GM18858 (cell line): ENCODE measurements at regions not wholly inside any gene's neighbourhood (a gene's known extent, or its start where the extent isn't known, plus 50 kb on each side); places are given as distances from the start of the nearest gene placed in this dataset.

Source experiments
- ATAC-seq: cut with Tn5 transposase; IDR thresholded peaks from one replicate; pipeline ENCODE4 v1.9.1; 2021; ENCODE audit not compliant: unreplicated experiment

DNA sequence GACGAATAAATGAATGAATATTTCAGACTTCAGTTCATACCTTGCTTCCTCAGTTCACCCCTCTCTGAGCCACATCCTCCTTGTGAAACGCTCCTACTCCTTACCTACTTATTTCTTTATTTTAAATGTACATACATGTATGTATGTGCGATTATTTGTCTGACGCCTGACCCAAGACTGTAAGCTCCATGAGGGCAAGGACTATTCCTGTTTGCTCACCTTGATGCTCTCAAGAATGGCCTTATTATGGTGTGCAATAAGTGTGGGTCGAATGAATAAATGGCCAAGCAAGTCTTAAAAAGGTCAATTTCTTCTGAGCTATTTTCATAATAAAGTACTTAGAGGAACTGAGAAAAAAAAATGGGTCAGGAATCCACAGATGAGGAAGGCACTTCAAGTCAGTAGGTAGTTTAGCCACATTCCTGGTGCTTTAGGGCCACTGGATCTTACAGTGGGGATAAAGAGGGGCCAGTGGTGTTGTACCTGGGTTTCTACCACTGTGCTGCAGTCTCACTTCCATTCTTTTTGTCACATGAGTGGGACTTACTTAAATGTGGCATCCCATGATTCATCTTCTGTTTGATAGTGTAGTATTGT lies 74.7 kb downstream of the SDC1 start:
- ATAC-seq: no peak

DNA sequence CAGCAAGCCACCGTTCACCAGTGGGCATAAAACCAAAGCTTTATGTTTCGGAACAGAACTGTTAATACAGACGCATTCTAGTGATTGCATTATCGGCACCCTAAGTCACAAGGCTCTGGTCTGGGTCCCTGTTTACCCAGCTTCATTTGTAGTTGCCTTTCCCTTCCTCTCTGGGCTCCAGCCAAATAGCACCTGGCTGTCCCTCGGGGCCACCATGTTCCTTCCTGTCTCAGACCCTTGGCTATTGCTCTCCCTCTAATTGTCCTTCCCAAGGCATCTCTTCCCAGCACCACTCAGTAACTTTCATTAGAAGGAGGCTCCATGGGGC lies 75.3 kb downstream of the SDC1 start:
- ATAC-seq: no peak

DNA sequence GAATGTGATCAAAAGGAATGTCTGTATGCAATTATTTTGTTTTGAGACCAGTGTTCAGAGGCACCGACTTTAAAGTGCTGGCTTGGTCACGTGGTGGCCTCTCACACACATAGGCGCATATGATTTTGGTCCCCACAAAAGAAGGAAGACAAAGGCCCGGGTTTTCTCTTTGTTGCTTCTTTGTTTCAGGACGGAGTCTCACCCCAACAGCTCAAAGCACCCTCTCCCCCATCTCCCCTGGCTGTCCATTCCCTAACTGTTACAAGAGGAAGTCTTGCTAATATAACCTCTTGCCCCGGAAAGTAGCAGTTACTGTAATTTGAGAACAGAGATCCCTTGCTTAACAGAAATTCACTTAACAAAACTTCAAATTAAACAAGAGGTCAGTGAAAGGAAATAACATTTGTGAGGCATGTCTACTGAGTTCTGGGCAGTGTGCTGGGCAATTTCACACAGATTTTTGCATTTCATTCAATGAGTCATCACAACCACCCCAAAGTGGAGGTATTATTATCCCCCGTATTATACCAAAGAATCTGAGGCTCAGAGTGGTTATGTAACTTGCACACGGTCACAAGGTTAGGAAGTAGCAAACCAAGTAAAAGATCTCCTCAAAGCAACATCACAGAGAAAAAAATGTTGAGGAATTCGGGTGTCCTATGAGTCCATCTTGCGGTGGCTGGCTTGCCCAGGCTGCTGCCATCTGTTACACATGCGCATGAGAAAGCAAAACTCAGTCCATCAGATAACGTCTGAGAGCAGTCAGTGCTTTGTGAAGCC lies 75.8 kb downstream of the SDC1 start:
- no peak for ATAC-seq

DNA sequence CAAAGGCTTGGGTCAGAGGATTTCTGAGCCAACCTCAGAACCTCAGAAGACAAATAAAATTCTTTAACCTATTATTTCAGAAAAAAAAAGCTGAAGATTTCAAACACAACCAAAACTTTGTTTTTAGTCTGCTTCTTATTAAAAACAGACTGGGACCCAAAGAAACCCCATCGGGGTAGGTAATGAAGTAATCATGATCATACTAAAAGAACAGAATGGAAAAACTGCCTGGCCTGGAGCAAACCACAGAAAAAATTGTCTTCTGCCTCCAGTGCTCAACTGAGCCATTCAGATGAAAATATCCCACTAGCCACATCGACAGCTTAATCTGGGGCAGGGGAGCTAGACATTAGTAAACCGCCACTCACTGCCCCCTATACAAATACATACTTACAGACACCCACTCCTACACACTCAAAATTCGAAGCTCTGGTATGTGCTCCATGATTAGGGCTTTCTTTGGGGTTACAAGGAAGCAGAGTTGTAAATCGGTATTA lies 76.5 kb downstream of the SDC1 start:
- no peak for ATAC-seq

DNA sequence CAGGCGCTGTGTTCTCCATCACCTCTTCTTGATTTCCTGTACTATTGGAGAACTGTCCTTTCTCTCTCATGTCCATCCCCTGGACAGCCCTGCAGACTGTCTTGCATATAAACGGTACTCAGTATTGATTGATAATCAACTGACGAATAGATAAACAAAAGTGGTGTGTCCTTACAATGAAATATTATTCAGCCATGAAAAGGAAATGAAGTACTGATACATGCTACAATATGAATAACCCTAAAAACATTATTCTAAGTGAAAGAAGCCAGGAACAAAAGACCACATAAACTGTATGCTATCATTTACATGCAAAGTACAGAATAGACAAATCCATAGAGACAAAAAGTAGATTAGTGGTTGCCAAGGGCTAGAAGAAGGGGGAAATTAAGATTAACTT lies 77.6 kb downstream of the SDC1 start:
- ATAC-seq: no peak

DNA sequence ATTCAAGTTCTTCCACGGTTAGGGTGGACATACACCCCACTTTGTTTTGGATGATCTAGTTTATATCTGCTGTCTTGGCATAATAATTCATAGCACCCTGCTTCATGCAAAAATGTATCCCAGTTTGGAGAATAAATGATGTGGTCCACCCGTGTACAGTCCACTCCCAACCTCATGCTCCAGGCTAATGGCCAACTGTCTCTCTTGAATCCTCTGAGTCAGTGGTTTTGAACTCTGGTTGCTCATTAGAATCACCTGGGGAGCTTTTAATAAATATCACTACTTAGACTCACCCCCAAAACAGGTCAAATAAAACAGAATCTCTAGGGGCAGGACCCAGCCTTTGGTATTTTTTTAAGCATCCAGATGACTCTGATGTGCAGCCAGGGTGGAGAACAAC lies 78.5 kb downstream of the SDC1 start:
- no peak for ATAC-seq

DNA sequence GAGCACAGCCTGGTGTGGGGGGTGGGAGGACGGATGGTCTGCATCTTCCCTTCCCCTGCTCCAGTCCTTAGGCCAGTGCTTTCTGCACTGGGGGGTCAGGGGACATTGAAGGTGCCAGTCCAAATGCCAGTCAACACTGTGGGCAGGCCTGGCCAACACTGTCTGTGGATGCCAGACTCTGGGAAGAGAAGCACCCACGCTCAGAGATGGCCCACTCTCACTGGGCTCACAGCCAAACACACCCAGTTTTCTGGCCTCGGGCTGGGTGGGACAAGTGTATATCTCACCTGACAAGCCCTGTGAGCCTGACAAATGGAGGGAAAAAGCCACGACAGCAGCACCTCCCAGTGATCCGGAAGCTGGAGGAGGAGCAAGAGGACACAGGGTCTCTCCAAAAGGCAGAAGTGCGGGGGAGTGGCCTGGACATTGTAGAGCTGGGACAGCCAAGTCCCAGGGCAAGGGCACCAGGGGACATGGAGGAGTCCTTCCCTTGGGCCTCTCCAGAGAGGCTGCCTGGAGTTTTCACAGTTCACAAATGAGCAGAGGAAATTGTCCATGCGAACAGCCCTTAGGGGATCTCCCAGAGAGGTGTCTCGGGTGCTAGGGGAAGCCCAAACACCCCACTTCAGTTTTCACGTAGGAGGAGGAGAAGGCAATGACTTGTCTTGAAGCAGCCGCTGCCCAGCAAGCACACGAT lies 79.3 kb downstream of the SDC1 start:
- peak; percentile 86 for ATAC-seq

DNA sequence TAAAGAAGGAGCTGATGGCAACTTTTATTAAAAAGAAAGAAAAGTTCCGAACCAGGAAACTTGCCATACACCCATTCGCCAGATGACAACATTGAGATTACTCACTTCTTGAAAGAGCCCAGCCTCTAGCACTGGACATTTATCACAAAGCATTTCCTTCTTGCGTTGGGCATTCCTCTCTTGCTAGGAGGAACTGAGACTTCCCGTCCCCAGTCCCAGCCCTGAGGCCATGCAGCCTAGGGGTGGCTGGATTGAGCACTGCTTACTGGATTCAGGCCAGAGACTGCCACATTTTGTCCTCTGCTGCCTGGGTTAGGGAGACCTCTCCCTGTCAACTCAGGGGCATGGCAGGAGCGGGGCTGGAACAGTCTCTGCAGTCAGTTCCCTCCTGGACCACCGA lies 80.1 kb downstream of the SDC1 start:
- no peak for ATAC-seq

DNA sequence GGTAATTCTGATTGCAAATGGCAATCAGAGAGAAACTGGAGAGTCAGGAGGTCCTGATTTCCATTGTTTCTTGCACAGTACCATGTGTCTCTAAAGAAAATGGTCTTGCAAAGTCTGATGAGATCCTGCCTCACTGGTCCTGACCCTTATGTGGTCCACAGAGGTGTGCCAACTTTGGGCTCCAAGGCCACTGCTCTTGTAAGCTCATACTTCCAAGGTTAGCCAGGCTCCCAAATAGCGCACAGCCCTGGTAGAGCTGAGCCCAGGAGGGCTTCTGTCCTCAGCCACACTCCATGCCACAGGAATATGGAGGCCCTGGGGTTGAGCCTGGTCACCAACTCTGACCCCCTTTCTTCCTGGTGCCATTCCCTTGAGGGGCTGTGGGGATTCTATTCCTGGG lies 80.7 kb downstream of the SDC1 start:
- ATAC-seq: no peak

DNA sequence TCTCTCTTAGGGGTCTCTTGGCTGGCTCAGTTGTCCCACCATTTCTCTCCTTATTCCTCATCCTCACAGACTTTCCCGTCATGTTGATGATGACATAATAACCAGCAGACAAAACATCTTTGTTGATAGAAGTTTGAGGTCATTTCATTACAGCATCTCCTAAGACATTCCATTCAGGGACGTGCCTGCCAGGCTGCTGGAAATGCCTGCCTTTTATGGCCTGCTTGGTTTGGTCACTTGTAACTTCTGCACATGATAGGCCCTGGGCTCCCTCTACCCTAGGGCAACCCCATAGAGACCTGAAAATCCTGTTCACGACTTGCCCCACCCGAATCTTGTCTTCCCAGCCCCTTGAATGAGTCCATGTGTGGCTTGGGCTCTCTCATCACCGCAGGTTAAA lies 81.7 kb downstream of the SDC1 start:
- ATAC-seq: no peak

DNA sequence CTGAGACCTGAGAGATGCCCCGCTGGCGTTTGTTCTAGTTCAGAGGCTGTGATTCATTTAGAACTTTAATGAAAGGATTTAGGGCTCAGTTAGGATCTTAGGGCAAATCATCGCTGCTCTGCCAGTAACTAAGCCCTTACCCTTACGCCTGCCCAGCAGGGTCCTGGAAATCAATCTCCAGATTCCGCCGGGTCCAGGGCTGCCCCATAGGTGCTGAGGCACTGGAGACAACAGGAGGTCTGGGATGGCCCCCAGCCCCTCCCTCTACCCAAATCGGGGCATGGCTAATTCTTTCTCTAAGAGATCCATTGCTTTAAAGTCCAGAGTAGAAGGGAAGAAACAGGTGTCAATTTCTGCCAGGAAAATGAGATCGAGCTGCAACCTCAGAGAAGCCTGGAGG lies 83.1 kb downstream of the SDC1 start:
- no peak for ATAC-seq

DNA sequence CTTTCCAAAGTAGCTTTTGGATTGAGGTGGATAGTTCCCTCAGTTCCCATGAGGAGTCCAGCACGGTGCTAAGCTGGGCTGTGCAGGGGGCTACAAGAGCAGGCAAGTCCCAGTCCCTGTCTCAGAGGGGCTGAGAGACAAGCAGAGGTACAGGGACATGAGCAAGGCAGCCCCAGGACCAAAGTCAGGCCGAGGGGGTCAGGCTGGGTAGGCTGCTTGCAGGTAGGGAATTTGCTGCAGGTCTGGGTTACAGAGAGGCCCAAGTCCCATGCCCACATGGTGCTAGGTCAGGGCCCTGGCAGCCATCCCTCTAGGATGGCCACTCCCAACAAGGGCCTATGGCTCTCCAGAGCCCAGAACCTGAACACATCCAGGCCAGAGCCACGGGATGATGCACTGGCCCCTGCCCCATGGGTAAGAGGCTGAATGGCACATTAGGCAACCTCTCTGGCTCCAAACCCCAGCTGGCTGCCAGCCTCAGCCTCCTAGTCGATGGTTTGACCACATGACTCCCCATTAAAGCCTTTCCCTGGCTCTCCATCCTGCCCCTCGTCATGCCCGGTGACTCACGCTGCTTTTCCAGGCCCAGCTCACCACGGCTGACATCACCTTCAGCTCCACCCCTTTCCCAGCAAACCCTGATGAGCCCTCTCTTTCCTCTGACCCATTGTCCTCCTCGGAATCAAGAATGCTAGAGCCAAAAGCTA lies 83.7 kb downstream of the SDC1 start:
- ATAC-seq: no peak

DNA sequence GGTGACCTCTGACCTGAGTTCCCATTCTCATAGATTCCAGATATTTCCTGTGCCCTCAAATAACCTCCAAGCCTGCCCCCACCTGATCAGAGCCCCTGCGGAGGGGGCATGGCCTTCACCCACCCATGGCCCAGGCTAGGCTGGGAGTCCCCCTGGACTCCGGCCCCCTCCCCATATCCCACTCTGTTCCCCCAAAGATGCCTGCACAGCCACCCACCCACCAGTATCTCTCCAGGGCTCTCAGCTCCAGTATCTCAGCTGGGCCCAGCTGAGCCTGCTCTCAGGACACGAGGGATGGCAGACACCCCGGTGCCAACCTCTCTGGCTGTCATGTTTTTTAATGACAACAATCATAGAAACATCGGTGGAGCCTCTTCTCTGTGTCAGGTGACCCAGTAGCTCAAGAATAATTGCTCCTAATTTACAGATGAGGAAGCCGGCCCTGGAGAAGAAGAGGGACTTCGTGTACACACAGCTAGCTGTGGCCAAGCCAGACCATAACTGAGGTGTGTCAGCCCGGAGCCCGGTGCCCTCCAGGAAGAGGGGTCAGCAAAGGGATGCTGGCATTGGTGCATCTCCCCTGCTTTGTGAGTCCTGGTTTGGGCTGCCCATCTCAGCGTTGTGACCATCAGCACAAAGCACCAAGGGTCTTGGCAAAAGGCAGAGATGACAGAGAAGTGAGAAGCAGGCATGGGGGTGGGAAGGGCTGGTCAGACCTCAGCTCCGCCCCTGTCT lies 84.4 kb downstream of the SDC1 start:
- no peak for ATAC-seq

DNA sequence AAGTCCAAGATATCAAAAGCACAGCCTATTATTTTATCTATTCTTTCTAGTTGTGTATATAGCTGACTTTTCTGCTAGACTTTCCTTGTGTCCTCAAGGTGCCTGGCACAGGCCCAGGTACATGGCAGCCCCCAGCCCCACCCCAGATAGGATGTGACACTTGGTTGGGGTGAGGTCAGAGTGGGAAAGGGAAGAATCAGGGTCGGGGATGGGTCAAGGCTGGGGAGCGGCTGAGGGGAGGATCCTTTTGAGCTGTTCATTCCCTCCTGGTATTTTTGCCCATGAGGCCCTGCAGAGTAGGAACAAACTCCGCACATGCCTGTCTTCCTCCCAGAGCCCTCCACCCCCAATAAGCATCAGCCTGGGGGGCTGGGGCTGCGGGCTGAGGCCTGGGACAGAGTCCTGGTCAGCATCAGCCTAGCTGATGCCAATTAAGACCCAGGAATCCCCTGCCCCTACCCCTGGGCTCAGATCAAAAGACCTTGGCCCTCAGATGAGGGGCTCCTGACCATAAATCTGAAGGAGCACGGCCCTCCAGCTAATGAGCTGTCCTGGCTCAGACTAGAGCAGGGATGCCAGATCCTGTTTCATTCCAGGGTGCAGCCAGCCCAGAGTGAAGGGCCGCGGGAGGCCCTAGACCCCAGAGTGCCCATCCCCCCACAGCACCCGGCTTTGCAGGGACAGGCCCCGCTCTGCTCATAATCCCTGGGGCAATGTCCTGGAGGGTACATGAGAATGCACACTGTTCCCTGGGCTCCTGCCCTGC lies 85.3 kb downstream of the SDC1 start:
- ATAC-seq: no peak

DNA sequence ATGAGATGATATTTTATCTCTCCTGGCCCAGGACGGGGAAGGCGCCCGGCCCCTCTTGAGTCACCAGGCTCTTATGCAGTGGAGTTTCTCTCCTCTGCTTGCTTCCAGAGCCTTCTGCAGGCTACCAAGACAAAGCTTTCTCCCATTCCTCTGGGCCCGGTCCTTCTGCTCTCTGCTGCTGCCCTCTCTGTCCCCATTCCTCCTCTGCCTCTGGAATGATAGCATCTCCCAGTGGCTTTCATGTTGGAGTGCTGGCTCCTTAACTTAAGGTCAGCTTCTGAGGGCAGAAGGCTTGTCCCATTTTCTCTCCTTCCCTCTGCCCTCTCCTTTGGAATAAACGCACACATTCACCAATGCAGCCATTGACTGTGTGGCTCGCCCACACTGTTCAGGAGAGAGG lies 86.2 kb downstream of the SDC1 start:
- ATAC-seq: no peak

DNA sequence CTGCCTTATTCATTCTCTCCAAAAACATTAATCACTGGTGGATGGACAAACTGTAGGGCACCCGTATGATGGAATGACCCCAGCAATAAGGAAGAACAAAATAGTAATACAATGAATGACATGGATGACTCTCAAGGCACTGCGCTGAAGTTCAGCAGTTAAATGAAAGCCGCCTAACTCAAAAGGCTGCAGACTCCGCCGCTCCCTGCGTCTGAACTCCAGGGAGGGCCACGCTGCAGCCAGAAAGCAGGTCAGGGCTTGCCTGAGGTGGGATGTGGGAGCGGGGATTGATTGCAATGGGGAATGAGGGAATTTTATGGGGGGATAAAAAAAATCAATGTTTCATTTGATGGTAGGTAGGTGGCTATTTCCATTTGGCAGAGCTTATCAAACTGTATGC lies 86.5 kb upstream of the LAPTM4A start:
- ATAC-seq: no peak

DNA sequence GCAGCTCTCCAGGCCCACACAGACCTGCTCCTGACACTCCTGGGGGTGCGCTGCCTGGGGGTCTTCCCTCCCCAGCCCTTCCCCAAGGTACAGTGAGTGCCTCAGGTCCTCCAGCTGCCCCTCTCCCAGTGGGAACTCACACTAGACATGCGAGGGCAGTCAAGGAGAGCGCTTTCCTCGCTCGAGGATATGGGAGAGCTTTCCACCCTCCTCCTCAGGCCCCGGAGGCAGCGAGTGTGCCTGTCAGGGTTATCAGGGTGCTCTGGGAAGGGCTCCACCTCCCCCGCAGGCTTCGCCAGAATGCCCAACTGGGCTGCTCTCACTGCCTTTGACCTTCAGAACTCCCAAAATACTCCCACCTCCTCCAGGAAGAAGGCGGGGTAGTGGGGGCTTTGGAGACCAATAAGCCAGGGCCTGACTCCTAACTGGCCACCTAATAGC lies 85.7 kb upstream of the LAPTM4A start:
- ATAC-seq: no peak

DNA sequence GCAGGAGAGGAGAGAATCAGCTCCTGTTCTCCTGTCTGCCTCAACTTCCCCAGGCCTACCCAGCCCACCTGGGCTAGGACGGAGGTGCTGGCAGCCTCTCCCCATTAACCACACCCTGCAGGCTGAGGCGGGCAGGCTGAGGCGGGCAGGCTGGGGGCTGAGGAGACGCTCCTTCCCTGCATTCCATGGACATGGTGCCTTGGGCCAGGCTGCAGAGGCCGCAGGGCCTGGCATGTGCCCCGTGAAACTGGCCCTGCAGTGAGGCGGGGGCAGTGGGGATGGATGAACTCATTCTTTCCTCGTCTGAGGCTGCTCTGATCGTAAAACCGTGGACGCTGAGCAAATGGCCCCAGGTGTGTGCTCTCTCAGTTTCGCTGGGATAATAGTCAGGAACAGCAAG lies 84.7 kb upstream of the LAPTM4A start:
- ATAC-seq: no peak

DNA sequence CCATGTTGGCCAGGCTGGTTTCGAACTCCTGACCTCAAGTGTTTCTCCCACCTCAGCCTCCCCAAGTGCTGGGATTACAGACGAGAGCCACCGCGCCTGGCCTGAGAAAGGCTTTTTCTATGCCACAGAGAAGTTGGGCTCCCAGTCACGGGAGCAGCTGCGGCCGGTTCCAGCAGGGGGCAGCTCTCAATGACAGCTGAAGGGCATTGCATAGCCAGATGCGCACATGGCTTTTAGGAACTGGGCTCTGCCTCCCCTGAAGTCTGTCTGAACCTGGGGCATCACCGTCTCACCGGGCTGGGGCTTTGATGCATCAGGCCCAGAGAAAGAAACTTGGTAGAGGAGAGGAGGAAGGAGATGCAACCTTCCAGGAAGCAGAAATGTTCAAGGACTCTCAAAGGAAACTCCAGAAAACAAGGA lies 84.2 kb upstream of the LAPTM4A start:
- ATAC-seq: peak; percentile 96

DNA sequence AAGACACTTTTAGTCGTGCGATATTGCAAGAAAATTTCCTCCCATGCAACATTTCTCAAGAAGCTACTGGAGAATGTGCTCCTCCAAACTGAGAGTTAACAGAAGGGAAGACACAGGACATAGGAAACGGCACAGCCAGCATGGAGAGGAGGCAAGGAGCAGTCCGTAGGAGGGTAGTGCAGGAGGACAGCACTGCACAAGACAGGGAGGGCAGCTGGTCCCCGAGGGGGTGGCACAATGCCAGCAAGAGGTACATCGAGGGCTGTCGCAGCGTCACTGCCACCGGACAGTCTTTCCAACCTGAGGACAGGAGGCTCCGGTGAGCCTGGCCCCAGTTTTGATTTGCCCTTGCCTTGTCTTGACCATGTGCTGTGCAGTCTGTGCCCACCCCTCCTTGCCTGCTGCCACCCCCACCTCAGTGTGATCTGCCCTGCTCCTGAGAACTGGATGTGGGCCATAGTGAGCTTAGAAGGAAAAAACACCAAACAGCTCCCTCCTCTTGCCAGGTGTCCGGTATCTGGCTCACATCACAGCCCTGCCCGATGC lies 81.6 kb upstream of the LAPTM4A start:
- no peak for ATAC-seq
